GM11168 (cell line): ENCODE measurements at regions not wholly inside any gene's neighbourhood (a gene's known extent, or its start where the extent isn't known, plus 50 kb on each side); places are given as distances from the start of the nearest gene placed in this dataset.
"Not testable (repeated sequence)": the region's sequence is repeated elsewhere in the genome, so short reads cannot be mapped to it uniquely, and the experiment has no call there.

Source experiments
- in situ Hi-C: fragments of 300-500 bp; cut with MboI; formaldehyde crosslinking; loops from one replicate; pipeline ENCODE4 v1.12.0; 2022; ENCODE audit warnings: low sequenced_read_pairs; ENCODE audit not compliant: unreplicated experiment

DNA sequence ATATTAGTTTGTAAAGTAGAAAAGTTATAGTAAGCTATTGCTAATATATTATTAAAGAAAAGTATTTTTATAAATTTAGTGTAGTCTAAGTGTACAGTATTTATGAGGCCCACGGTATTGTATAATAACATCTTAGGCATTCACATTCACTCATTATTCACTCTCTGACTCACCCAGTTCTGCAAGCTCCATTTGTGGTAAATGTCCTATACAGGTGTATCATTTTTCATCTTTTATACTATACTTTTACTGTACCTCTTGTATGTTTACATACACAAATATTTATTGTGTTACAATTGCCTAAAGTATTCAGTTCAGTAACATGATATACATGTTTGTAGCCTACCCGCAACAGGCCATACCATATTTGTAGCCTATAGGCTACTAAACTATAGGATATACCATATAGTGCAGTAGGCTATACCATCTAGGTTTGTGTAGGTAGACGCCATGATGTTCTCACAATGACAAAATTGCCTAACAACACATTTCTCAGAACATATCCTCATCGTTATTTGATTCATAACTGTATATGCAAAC is 246.8 kb upstream of the ALCAM start:
- in situ Hi-C loops, result no loop called here

DNA sequence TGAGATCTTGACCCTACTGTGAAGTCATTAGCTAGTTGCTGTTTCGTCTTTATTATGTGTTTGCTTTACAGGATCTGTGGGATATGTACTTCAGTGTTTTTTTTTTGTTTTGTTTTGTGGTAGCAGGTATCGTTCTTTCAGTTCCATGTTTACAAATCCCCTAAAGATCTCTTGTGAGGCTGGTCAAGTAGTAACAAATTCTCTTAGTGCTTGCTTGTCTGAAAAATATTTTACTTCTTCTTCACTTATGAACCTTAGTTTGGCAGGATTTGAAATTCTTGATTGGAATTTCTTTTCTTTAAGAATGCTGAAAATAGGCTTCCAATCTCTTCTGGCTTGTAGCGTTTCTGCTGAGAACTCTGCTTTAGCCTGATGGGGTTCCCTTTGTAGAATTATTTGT is 235.8 kb upstream of the ALCAM start:
- in situ Hi-C loops, result no loop called here

DNA sequence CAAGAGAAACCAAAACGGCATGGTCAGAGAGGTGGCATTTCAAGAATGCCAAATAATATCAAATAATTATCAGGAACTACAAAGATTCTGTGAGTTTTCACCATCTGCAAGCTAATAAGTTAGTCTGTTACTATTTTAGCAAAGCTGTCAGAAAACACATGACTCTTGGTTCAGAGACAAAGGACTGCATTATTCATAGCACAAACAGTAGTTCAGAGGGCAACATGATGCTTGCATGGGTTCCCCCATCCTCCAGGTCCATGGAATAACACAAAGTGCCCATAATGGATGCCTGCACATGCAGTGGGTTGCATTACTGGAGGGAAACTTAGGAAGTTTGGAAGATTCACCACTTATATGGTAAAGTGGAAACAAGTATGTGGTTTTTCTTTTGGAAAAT is 228.8 kb upstream of the ALCAM start:
- in situ Hi-C loops, result no loop called here

DNA sequence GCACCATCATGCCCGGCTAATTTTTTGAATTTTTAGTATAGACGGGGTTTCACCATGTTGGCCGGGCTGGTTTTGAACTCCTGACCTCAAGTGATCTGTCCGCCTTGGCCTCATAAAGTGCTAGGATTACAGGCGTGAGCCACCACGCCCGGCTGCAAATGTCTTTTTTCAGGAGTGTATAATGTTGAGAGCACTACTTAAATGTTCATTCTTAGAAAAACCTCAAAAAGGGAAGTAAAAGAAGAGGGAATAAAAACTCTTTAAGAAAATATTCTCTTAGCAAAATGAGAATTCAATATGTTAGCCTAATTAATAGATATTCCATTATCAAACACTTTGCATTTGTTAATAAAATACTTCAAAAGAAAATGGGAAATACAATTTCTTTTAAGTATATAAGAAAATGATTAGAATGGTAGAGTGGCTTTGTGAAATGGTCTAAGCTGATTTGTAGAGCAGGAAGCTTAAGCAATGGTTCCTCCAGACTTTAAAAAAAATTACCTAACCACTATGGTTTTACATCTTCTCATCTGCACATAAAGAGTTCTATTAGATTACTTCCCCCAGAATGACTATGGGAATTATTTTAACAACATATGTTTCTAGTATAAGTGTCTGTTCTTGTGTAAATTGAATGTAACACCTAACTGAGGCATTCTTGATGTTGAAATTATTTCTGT is 226.7 kb upstream of the ALCAM start:
- in situ Hi-C loops, result no loop called here

DNA sequence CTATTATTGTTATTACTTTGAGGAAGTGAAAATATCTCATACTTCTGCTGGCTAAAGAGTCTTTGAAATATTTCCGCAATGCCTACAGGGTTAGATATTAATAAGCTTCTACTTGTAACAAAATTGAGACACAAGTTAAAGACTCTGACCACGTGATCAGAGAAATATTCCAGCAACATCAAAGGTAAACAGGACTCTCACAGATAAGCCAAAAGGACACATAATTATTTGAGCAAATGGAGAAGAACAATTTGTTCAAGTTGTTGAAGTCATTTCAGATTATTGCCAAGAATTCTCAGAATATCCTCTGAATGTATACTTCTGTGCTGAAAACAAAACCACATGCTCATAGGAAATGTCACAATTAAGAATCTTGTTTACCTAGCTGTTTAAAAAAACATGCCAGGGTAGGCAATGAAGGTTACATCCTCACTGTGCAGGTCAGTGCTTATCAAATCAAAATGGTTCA is 225.8 kb upstream of the ALCAM start:
- in situ Hi-C loops, result no loop called here

DNA sequence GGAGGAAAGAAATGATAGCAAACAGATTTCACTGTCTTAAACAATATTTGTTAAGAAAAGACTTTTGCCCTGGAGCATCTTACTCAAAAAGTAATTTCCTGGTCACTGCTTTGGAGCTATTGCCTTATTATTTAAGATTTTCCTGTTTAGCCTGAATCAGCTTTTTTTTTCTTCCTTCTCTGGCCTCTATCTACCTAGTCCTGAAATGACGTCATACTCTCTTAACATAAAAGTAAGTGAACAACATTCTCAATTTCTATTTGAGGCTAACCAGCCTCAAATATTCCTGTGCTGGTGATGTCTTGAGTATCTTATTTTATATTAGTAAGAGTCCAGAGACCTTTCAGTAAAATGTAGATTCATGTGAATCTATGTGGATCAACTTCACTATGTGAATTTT is 221.9 kb upstream of the ALCAM start:
- in situ Hi-C loops, result no loop called here

GRCh38 chr3:105145511-105145910 is 221.2 kb upstream of the ALCAM start:
- in situ Hi-C loops, result no loop called here

- in situ Hi-C loops, result not testable (repeated sequence)
Measured at GRCh38 chr3:105149197-105149596, 217.5 kb upstream of the ALCAM start.

DNA sequence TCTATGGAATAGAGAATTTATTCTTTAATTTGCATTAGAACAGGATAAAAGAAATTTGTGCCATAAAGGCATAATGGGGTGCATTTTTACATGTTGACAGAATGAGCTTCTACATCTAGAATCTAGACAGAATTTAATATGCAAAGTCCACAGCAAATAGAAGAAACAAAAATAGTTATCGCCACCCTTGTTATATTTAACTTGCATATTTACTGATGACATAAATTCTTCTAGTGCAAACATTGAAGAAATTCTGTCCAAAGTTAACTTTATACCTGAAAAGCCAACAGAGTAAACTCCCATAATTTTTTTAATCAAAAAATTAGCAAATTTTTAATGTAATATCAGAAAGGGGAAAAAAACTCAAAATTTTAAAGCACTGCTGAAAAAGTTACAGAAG is 213.7 kb upstream of the ALCAM start:
- in situ Hi-C loops, result no loop called here

- in situ Hi-C loops, result no loop called here
Measured at GRCh38 chr3:105154692-105155091, 212.0 kb upstream of the ALCAM start.

GRCh38 chr3:105157067-105157765 is 209.5 kb upstream of the ALCAM start:
- in situ Hi-C loops, result no loop called here

DNA sequence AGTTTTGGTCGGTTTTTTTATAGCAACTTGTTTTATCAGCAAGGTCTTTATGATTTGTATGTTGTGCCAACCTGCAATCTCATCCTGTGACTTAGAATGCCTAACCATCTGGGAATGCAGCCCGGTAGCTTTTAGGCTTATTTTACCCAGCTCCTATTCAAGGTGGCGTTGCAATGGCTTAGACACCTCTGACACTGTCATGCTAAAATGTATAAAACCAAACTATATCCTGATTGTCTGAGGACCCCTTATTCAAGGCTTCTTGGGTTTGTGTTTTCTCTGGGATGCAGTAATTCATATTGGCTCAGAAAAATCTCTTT is 209.0 kb upstream of the ALCAM start:
- in situ Hi-C loops, result no loop called here

DNA sequence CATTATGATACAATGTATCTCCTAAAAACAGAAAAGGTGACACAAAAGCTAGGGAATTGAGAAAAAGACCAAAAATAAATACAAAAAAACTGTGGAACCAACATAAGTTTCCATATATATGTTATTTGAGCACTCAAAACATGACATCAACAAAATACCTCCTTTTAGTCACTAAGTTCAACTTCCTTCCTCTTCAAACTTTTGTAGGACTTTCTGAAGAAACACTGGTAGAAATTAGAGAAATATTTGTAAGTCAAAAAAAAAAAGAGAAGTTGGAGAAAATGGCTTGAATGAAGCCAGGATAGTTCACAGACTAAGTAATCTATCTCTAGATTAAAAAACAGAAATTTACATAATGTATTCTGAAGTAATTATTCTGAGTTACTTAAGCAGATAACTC is 208.4 kb upstream of the ALCAM start:
- in situ Hi-C loops, result no loop called here

DNA sequence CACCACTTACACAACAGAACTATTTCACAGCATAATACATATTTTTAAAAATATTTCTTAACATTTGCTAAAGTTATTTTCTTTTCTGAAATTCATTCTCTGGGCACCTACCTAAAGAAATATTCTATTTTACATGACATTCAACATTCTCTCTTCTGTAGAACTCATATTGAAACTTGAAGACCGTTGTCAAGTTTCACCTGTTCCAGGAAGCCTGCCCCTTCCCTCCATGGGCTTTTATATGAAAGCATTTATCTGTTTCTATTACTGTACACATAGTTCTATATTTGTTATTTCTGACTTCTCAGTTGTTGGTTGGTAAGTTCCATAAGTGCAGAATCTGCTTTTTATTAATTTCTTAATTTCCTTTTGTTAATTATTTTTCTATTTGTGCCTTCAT is 204.3 kb upstream of the ALCAM start:
- in situ Hi-C loops, result no loop called here

DNA sequence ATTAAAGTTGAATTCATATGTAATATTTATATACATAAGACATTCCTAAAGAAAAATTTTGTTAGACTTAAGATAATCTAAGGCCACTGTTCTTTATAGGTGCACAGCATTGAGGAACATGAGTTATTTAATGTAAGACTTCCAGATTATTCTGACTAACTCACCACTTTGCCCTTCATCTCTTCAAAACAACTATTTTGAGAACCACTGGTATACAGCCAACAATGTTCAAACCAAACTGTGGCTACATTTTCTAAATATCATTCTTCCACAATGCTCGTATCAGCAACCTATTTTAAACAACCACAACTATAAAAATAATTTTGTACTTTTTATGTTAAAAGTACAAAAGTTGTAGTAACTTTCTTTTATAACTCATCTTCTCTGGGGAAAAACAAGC is 199.8 kb upstream of the ALCAM start:
- in situ Hi-C loops, result no loop called here

DNA sequence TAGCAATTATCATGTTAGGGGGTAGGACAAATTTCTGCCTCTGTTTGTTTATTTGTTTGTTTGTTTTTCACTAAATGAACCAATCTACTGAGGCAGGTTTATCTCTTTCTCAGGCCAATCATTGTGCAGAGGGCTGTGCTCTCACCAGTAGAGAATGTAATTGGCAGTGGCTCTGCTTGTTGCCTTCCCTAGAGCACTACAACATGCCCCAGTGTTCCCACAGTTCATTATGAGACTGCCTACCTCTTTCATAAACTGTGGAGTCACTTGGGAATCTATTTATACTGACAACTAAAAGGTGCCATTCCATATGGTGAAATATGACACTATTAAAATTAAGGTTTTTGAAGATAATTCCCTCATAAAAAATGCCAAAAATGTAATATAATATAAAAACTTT is 196.3 kb upstream of the ALCAM start:
- in situ Hi-C loops, result no loop called here

DNA sequence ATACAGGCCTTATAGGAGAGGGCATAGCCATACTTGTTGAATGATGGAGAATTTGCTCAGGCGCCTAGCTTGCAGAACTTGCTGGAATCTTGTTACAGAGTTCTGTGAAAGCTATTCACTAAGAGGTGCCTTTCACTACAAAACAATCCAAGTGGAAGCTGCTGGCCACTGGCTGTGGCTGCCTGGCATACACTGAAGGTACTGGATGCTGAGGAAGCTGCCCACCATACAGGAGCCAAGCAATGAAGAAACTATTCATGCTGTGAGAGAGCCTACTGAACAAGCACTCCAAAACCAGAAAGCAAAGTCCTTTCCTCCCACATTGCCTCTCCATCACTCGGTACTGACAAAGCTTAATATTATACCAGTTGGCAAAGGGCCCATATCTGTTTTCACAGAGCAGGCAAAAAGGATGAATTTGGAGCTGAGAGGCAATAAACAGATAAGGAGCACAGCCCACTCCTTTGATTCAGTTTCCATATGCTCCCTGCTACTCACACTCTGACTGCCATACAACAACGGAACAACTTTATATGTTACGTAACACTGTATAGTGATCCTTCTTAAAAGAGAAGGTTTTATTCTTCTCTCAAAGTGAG is 192.6 kb upstream of the ALCAM start:
- in situ Hi-C loops, result no loop called here

DNA sequence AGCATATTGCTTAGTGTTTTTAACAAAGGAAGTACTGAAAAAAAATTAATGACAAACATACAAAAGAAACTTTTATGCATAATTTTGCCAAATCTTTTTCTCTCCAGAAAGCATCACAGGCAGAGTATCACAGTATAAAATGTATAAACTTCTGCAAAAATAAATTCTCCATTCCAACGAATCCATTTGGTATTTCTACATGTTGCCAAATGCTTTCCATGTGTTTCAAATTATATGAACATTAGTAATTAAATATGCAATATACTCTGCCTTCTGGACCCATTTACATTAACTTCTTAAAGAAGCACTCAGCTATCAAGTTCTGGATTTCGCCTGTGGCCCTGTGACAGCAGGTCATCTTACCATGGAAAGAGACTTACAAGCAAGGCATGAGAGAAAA is 189.1 kb upstream of the ALCAM start:
- in situ Hi-C loops, result no loop called here

DNA sequence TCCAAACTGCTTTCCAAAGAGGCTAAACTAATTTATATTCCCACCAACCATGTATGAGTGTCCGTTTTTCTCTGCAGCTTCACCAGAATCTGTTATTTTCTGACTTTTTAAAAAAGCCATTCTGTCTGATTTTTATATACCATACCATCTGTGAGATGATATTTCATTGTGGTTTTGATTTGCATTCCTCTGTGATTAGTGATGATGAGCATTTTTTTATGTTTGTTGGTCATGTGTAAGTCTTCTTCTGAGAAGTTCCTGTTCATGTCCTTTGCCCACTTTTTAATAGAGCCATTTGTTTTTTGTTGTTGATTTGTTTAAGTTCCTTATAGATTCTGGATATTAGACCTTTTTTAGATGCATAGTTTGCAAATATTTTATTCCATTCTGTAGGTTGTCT is 179.4 kb upstream of the ALCAM start:
- in situ Hi-C loops, result no loop called here

DNA sequence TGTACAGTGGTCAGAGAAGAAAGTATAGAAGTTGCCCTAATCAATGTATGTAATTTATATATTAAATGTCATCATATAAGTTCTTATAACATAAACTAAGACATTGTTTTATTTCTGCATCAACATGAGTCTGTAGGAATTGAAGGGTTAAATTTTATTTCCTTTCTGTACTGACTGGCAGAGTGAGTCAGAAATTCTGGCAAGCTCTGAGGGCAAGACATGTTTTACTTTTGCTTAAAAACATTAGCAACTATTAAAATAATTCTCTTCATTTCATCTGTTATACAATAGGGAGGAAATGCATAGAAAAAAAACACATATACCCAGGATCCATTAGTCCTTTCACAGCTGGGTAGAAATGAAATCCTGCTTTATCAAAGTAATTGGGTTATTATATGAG is 171.4 kb upstream of the ALCAM start:
- in situ Hi-C loops, result no loop called here

- in situ Hi-C loops, result no loop called here
Measured at GRCh38 chr3:105197863-105198262, 168.8 kb upstream of the ALCAM start.

GRCh38 chr3:105199217-105199616 is 167.5 kb upstream of the ALCAM start:
- in situ Hi-C loops, result no loop called here
